WI38 (cell line): ENCODE measurements at regions not wholly inside any gene's neighbourhood (a gene's known extent, or its start where the extent isn't known, plus 50 kb on each side); places are given as distances from the start of the nearest gene placed in this dataset.

ENCODE experiments used
- H3K4me3 ChIP-seq: 2 replicates; pipeline ENCODE4 v1.5.1; 2011; ENCODE audit warnings: low read depth, mild to moderate bottlenecking, control low read depth, low read length
- TF ChIP-seq, protein P1 (sequence below): IDR thresholded peaks from 2 replicates; pipeline ENCODE4 v1.5.1; 2012; ENCODE audit warnings: low read depth, mild to moderate bottlenecking, control low read depth, low read length

DNA sequence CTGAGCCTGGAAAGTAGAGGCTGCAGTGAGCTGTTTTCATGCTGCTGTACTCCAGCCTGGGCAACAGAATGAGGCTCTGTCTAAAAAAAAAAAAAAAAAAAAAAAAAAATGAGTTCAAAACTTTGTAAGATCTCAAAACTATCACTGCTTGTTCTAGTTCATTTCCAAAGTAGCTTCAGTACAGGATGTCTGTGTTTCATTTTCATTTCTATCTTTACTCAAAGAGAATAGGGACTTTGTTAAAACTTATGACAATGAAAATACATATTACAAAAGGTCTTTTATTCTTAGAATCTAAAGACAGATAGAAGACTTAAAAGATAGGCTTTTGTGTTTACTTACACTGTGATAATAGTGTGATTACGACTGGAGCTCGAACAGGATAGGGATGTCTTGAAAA, 709.7 kb downstream of the ADGRL2 start:
- TF ChIP-seq, protein P1, sequence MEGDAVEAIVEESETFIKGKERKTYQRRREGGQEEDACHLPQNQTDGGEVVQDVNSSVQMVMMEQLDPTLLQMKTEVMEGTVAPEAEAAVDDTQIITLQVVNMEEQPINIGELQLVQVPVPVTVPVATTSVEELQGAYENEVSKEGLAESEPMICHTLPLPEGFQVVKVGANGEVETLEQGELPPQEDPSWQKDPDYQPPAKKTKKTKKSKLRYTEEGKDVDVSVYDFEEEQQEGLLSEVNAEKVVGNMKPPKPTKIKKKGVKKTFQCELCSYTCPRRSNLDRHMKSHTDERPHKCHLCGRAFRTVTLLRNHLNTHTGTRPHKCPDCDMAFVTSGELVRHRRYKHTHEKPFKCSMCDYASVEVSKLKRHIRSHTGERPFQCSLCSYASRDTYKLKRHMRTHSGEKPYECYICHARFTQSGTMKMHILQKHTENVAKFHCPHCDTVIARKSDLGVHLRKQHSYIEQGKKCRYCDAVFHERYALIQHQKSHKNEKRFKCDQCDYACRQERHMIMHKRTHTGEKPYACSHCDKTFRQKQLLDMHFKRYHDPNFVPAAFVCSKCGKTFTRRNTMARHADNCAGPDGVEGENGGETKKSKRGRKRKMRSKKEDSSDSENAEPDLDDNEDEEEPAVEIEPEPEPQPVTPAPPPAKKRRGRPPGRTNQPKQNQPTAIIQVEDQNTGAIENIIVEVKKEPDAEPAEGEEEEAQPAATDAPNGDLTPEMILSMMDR, result no peak
- H3K4me3 ChIP-seq, result no peak overlapping the region

- TF ChIP-seq, protein P1, result no peak
- no peak overlapping the region for H3K4me3 ChIP-seq
These were observed 706.3 kb downstream of the ADGRL2 start for GRCh38 chr1:82507011-82507410.

DNA sequence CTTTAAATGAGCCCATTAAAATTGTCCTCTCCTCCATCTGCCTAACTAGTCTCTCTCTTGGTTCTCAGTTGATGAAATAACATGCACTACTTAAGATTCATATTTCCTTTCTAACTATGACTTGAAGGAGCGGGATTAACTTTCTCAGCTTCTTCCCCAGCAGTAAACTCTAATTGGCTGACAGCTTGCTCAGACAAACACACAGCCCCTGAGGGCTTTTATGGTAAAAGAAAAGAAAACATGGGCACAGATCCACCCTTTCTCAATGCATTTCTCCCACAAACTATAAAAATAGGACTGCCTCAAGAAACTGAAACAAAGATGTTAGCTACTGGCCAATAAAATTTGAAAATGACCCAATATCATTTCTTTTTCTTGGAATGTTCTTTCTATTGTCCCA, 703.1 kb downstream of the ADGRL2 start:
- no peak overlapping the region for H3K4me3 ChIP-seq
- TF ChIP-seq, protein P1, result no peak

DNA sequence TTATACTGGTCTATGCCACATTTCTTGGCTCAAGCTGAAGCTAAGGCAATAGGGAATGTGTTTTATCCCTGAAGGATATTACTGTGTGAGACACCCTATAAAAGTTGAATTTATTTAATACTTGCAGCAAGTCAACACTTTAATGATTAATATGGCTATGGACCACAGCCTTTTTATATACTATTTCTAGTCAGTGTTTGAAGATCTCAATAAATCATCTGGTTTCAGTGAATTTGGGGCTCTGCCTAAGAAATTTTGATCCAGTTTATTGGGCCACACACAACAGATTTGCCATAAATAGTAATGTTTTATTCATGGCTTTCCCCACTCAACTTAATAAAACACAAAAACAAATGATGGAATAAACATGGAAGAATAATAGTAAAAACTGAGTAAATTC, 698.3 kb downstream of the ADGRL2 start:
- H3K4me3 ChIP-seq, result no peak overlapping the region
- TF ChIP-seq, protein P1, result no peak

GRCh38 chr1:82494117-82494516, 693.4 kb downstream of the ADGRL2 start:
- TF ChIP-seq, protein P1, result no peak
- H3K4me3 ChIP-seq, result no peak overlapping the region

DNA sequence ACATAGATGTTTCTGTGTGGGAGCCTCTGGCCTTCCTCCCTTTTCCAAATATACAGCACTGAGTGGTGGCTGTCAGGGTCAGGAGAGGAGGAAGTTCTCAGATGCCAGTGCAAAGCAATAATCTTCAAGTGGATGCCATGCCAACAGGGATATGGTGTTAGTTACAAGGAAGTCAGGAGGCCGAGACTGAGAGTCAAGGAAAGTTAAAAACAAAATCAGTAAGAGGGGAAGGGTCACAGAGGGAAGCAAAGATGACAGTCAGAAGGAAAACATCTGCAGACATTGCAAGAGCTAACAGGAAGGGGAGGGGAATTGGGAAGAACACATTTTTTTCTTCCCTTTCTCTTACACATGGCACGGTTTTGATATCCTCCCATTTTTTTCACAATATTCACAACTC, 691.4 kb downstream of the ADGRL2 start:
- TF ChIP-seq, protein P1, result no peak

DNA sequence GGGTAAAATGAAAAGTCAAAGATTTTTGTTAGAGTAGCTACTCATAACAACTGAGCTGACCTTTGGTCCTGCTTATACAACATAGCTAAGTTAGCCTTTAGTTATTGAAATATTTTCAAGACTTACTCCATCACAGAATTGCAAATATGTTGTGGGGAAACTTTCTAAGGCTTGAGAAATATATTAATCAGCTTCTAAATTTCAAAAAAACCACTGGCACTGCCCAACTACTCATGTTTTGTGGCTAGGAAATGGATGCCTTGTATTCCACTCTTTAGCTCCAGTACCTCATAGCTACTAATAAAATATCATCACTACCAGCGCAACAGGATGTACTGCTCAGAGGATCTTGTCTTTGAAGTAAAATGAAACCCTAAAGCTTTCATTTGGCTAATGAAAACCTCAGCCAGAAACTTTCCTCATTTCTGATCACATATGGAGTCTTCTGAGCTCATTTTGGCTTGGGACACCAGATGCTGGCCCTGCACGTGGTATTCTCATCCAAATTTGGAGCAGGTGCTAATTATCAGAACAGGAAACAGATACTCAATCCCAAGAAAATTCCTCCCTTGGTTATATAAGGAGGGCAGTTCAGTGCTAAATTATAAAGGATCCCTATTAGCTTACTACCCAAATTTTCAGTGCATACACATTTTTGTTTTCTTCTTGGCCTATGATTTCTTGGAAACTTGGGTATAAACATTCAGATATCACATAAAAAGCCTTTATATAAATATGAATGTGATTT, 690.7 kb downstream of the ADGRL2 start:
- TF ChIP-seq, protein P1, result no peak
- no peak overlapping the region for H3K4me3 ChIP-seq

More for the DNA sequence above, 691.4 kb downstream of the ADGRL2 start:
- no peak overlapping the region for H3K4me3 ChIP-seq
